Parathyroid adenoma (tissue), 2 donors: ENCODE measurements at regions not wholly inside any gene's neighbourhood (a gene's known extent, or its start where the extent isn't known, plus 50 kb on each side); places are given as distances from the start of the nearest gene placed in this dataset.

Experiments
- H2AFZ ChIP-seq: fragments of 300-600 bp; sonication (generic); one replicate; pipeline ENCODE4 v1.7.0; 2017; ENCODE audit warnings: antibody characterized with exemption, mild to moderate bottlenecking
- H3K27ac ChIP-seq: fragments of 300-600 bp; sonication (generic); one replicate; pipeline ENCODE4 v1.7.0; 2017
- H3K27me3 ChIP-seq: fragments of 300-600 bp; sonication (generic); one replicate; pipeline ENCODE4 v1.7.0; 2017; ENCODE audit warnings: low read length; ENCODE audit not compliant: control insufficient read depth, insufficient read depth
- H3K36me3 ChIP-seq: fragments of 300-600 bp; sonication (generic); one replicate; pipeline ENCODE4 v1.7.0; 2017; ENCODE audit warnings: low read length; ENCODE audit not compliant: control insufficient read depth, insufficient read depth
- H3K4me1 ChIP-seq: fragments of 300-600 bp; sonication (generic); one replicate; pipeline ENCODE4 v1.7.0; 2017; ENCODE audit warnings: control low read depth
- H3K4me2 ChIP-seq: fragments of 300-600 bp; sonication (generic); one replicate; pipeline ENCODE4 v1.7.0; 2017; ENCODE audit warnings: low read length
- H3K4me3 ChIP-seq: fragments of 300-600 bp; sonication (generic); one replicate; pipeline ENCODE4 v1.7.0; 2017; ENCODE audit warnings: low read depth, low read length
- H3K79me2 ChIP-seq: fragments of 300-600 bp; sonication (generic); one replicate; pipeline ENCODE4 v1.7.0; 2017; ENCODE audit warnings: control low read depth
- H3K9ac ChIP-seq: fragments of 300-600 bp; sonication (generic); one replicate; pipeline ENCODE4 v1.7.0; 2017; ENCODE audit warnings: mild to moderate bottlenecking
- H3K9me3 ChIP-seq: fragments of 300-600 bp; sonication (generic); one replicate; pipeline ENCODE4 v1.7.0; 2017; ENCODE audit warnings: low read length; ENCODE audit not compliant: control insufficient read depth
- TF ChIP-seq, protein P1 (sequence below): fragments of 300-600 bp; sonication (generic); IDR thresholded peaks from one replicate; pipeline ENCODE4 v1.7.0; 2017; ENCODE audit warnings: antibody characterized with exemption, mild to moderate bottlenecking
- donor health status: primary hyperparathyroidism.

DNA sequence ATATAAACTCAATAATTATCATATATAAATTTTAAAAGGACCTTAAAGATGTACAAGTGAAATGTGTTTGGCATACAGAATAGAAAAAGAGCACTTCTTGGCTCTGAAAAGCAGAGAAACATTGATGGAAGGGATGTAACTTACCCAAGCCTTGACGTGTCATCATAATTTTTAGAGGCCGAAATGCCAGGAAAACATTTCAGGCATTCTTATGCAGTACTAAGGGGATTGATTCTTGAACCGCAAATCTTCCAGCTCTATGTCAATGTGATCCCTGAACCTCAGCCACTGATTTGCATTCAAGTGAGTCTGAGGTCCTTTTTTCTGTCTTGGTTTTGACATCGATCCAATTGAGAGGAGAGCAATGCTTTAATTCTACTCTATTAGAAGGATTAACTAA lies 97.8 kb downstream of the CLDN1 start:
- H2AFZ ChIP-seq: no peak overlapping the region
- H3K4me1 ChIP-seq: no peaks in the 10 kb centered on the region
- no peaks in the 10 kb centered on the region for H3K79me2 ChIP-seq
- no peaks in the 10 kb centered on the region for H3K27me3 ChIP-seq
- no peaks in the 10 kb centered on the region for H3K9me3 ChIP-seq
- no peak overlapping the region for H3K4me2 ChIP-seq
- H3K4me3 ChIP-seq: no peak overlapping the region
- no peak overlapping the region for H3K27ac ChIP-seq
- TF ChIP-seq, protein P1, sequence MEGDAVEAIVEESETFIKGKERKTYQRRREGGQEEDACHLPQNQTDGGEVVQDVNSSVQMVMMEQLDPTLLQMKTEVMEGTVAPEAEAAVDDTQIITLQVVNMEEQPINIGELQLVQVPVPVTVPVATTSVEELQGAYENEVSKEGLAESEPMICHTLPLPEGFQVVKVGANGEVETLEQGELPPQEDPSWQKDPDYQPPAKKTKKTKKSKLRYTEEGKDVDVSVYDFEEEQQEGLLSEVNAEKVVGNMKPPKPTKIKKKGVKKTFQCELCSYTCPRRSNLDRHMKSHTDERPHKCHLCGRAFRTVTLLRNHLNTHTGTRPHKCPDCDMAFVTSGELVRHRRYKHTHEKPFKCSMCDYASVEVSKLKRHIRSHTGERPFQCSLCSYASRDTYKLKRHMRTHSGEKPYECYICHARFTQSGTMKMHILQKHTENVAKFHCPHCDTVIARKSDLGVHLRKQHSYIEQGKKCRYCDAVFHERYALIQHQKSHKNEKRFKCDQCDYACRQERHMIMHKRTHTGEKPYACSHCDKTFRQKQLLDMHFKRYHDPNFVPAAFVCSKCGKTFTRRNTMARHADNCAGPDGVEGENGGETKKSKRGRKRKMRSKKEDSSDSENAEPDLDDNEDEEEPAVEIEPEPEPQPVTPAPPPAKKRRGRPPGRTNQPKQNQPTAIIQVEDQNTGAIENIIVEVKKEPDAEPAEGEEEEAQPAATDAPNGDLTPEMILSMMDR: no peak
- no peak overlapping the region for H3K9ac ChIP-seq
- H3K36me3 ChIP-seq: no peaks in the 10 kb centered on the region

DNA sequence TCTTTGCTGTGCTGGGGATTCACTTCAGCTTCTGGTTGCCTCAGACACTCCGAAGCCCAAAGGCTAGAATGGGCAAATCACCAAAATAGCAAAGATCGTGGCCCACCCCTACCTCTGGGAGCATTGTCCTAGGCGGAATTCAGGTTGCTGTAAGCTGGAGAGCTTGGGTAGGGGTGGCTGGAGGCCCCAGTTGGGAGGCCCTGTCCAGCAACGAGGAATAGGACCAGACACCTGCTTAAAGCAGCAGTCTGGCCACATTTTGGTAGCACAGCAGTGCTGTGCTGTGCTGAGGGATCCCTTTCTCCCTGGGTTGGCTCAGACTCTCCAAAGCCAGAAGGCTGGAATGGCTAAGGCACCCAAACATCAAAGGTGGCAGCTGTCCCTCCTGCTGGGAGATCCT lies 99.3 kb downstream of the CLDN1 start:
- Histone ChIP-seq H2AFZ (no peak overlapping the region), H3K4me3 (no peak overlapping the region), H3K4me1 (no peaks in the 10 kb centered on the region), H3K79me2 (no peaks in the 10 kb centered on the region), H3K27me3 (no peaks in the 10 kb centered on the region), H3K9me3 (no peaks in the 10 kb centered on the region), H3K4me2 (no peak overlapping the region), H3K27ac (no peak overlapping the region), H3K36me3 (no peaks in the 10 kb centered on the region), H3K9ac (no peak overlapping the region)
- TF ChIP-seq, protein P1: no peak

DNA sequence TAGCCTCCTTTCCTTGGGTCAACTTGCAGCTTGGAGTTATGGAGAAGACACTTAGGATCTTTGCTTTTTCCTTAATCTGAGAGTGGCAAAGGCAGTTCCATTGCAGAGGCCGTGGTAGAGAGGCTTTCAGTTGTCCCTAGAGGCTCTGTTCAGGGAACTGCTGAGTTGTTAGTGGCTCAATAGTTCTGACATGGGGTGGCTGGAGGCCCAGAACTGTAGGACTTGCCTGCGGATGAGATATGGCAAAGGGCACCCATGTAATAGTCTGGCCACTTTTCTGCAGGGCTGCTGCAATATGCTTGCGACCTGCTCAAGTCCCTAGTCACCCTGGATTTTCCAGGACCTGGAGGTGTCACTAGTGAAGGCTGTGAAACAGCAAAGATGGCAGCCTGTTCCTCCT lies 99.9 kb downstream of the CLDN1 start:
- H3K9ac ChIP-seq: no peak overlapping the region
- TF ChIP-seq, protein P1: no peak
- no peaks in the 10 kb centered on the region for H3K27me3 ChIP-seq
- H3K27ac ChIP-seq: no peak overlapping the region
- H3K4me2 ChIP-seq: no peak overlapping the region
- no peaks in the 10 kb centered on the region for H3K36me3 ChIP-seq
- no peaks in the 10 kb centered on the region for H3K9me3 ChIP-seq
- H3K4me3 ChIP-seq: no peak overlapping the region
- H3K4me1 ChIP-seq: no peaks in the 10 kb centered on the region
- H2AFZ ChIP-seq: no peak overlapping the region
- no peaks in the 10 kb centered on the region for H3K79me2 ChIP-seq

DNA sequence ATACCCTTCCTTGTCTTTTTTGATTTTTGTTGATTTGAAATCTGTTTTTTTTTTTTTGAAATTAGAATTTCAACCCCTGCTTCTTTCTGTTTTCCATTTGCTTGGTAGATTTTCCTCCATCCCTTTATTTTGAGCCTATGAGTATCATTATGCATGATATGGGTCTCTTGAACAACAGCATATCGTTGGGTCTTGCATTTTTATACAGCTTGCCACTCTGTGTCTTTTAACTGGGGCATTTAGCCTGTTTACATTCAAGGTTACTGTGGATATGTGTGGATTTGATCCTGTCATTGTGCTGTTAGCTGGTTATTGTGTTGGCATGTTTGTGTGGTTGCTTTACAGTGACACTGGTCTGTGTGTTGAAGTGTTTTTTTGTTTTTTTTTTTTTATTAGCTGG lies 99.7 kb upstream of the P3H2 start:
- no peaks in the 10 kb centered on the region for H3K4me1 ChIP-seq
- H3K4me2 ChIP-seq: no peak overlapping the region
- no peaks in the 10 kb centered on the region for H3K27me3 ChIP-seq
- H3K9me3 ChIP-seq: no peaks in the 10 kb centered on the region
- H3K27ac ChIP-seq: no peak overlapping the region
- H3K4me3 ChIP-seq: no peak overlapping the region
- no peak overlapping the region for H2AFZ ChIP-seq
- no peaks in the 10 kb centered on the region for H3K79me2 ChIP-seq
- no peaks in the 10 kb centered on the region for H3K36me3 ChIP-seq
- TF ChIP-seq, protein P1: no peak
- H3K9ac ChIP-seq: no peak overlapping the region

DNA sequence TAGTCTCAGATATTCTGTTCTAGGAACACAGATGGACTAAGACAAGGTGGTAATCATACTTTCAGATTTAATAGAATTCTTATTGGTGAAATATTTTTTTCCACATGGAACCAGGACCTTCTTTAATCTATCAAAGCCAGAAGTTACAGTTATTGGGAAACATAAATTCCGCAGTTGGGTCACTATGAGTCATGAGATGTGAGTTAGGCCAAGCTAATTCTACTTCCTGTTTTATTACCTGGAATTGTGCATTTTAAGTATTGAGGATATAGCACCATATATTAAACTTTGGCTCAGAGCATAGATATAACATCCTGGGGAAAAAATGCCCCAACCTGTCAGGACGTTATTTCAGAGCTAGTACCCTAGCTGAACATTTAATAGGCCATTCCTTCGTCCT lies 96.4 kb upstream of the P3H2 start:
- TF ChIP-seq, protein P1: no peak
- H3K9ac ChIP-seq: no peak overlapping the region
- no peaks in the 10 kb centered on the region for H3K79me2 ChIP-seq
- no peak overlapping the region for H3K4me2 ChIP-seq
- no peaks in the 10 kb centered on the region for H3K36me3 ChIP-seq
- no peak overlapping the region for H3K27ac ChIP-seq
- H3K27me3 ChIP-seq: no peaks in the 10 kb centered on the region
- no peaks in the 10 kb centered on the region for H3K9me3 ChIP-seq
- no peaks in the 10 kb centered on the region for H3K4me1 ChIP-seq
- H3K4me3 ChIP-seq: no peak overlapping the region
- H2AFZ ChIP-seq: no peak overlapping the region
